ENCODE measurements at regions not wholly inside any gene's neighbourhood (a gene's known extent, or its start where the extent isn't known, plus 50 kb on each side); places are given as distances from the start of the nearest gene placed in this dataset.

DNA sequence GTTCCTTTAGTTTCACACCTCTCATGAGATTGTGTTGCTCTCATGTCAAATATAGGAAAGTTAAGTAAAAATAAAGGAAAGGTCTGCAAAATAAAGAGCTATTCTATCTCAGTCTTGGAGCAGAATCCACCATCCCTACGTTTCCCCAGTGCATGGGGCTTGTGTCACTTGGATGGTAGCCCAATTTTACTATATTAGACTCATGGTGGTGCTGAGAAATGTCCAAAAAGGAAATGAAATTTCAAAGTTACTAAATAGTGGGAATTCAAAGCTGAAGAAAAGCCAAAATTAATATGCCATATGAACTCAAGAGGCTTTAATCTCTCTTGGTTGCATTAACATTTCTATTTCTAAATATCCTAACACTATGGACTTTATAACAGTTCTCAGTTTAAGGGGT, 1283.3 kb upstream of the GJE1 start:
- WGBS: no CpG with 5 or more reads among the region's 1 CpG
- H4K8ac ChIP-seq (ENCODE audit: low read length): no peak overlapping the region
- no peaks in the 10 kb centered on the region for H3K36me3 ChIP-seq (ENCODE audit: control insufficient read depth in 1 of 2, insufficient read depth in 2 of 2, low read depth in 1 of 2, low read length in 2 of 2)
- no peak overlapping the region for H2BK120ac ChIP-seq (ENCODE audit: low read depth, low read length)
- H2BK15ac ChIP-seq (ENCODE audit: low read depth, poor library complexity, severe bottlenecking): no peak overlapping the region
- peak overlapping the region; percentile 6 for H3K9ac ChIP-seq (ENCODE audit: low read length)
- H3K9me3 ChIP-seq (ENCODE audit: control insufficient read depth, low read length): no peaks in the 10 kb centered on the region
- H2BK5ac ChIP-seq (ENCODE audit: low read depth, low read length, poor library complexity, severe bottlenecking): no peak overlapping the region
- DNase-seq: no peak
- peaks cover 2% of the 10 kb centered on the region for H3K4me1 ChIP-seq (ENCODE audit: control insufficient read depth, insufficient read depth, low read depth, low read length)
- H2BK12ac ChIP-seq (ENCODE audit: low read length in 2 of 2): peak overlapping the region in 1 of 2 experiments; percentile 66
- no peaks in the 10 kb centered on the region for H3K79me1 ChIP-seq (replicated peaks; ENCODE audit: low read length, poor library complexity, severe bottlenecking)
- no peak overlapping the region for H4K91ac ChIP-seq (ENCODE audit: low read length)
- H3K4me3 ChIP-seq (ENCODE audit: insufficient read depth in 1 of 2, low read depth in 1 of 2, low read length in 2 of 2): no peak overlapping the region
- no peak overlapping the region for H3K4ac ChIP-seq (ENCODE audit: low read depth in 1 of 2, low read length in 2 of 2)
- H3K18ac ChIP-seq (ENCODE audit: low read depth in 1 of 2, low read length in 2 of 2): no peak overlapping the region
- H2AK5ac ChIP-seq (ENCODE audit: low read length, severe bottlenecking): no peak overlapping the region
- no peak overlapping the region for H3K23ac ChIP-seq (ENCODE audit: low read length in 2 of 2)
- no peaks in the 10 kb centered on the region for H3K27me3 ChIP-seq (ENCODE audit: control insufficient read depth in 1 of 2, insufficient read depth in 1 of 2, low read length in 2 of 2)
- no peak overlapping the region for H3K14ac ChIP-seq (ENCODE audit: low read length in 2 of 2)
- H3K27ac ChIP-seq (ENCODE audit: low read length, poor library complexity, severe bottlenecking): no peak overlapping the region
- no peak overlapping the region for H2AFZ ChIP-seq (ENCODE audit: low read depth, low read length)
- H3K4me2 ChIP-seq (ENCODE audit: low read length, poor library complexity, severe bottlenecking): no peak overlapping the region

DNA sequence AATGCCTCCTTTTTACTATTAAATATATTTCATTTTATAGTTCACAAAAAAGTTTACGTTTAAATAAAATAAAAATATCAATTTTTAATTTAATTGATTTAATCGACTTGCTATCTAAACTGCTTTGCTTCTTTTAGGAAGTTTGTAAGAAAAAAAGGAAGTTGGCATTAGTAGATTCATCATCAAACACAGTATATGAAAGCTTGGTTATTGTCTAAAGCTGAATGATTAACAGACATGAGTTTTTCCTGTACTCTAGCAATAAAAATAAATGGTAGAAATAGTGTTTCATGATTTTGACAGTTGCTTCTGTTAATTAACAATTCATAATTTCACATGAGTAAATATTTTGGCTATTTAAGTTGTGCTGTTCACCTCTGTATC, 1285.5 kb upstream of the GJE1 start:
- Histone ChIP-seq H2BK15ac (ENCODE audit: low read depth, poor library complexity, severe bottlenecking) (no peak overlapping the region), H2AFZ (ENCODE audit: low read depth, low read length) (no peak overlapping the region), H3K4ac (ENCODE audit: low read depth in 1 of 2, low read length in 2 of 2) (no peak overlapping the region), H3K14ac (ENCODE audit: low read length in 2 of 2) (no peak overlapping the region), H3K9me3 (ENCODE audit: control insufficient read depth, low read length) (no peaks in the 10 kb centered on the region), H2BK5ac (ENCODE audit: low read depth, low read length, poor library complexity, severe bottlenecking) (no peak overlapping the region), H3K79me1 (replicated peaks; ENCODE audit: low read length, poor library complexity, severe bottlenecking) (no peaks in the 10 kb centered on the region), H3K23ac (ENCODE audit: low read length in 2 of 2) (no peak overlapping the region), H3K36me3 (ENCODE audit: control insufficient read depth in 1 of 2, insufficient read depth in 2 of 2, low read depth in 1 of 2, low read length in 2 of 2) (no peaks in the 10 kb centered on the region), H3K4me1 (ENCODE audit: control insufficient read depth, insufficient read depth, low read depth, low read length) (peaks cover 2% of the 10 kb centered on the region), H2BK120ac (ENCODE audit: low read depth, low read length) (no peak overlapping the region), H3K18ac (ENCODE audit: low read depth in 1 of 2, low read length in 2 of 2) (no peak overlapping the region), H3K27ac (ENCODE audit: low read length, poor library complexity, severe bottlenecking) (no peak overlapping the region), H3K4me2 (ENCODE audit: low read length, poor library complexity, severe bottlenecking) (no peak overlapping the region), H4K8ac (ENCODE audit: low read length) (no peak overlapping the region), H3K27me3 (ENCODE audit: control insufficient read depth in 1 of 2, insufficient read depth in 1 of 2, low read length in 2 of 2) (no peaks in the 10 kb centered on the region), H3K9ac (ENCODE audit: low read length) (peak overlapping the region; percentile 63), H2BK12ac (ENCODE audit: low read length in 2 of 2) (no peak overlapping the region), H2AK5ac (ENCODE audit: low read length, severe bottlenecking) (no peak overlapping the region), H3K4me3 (ENCODE audit: insufficient read depth in 1 of 2, low read depth in 1 of 2, low read length in 2 of 2) (no peak overlapping the region), H4K91ac (ENCODE audit: low read length) (no peak overlapping the region)
- no peak for DNase-seq
- WGBS: no CpG with 5 or more reads among the region's 2 CpGs

DNA sequence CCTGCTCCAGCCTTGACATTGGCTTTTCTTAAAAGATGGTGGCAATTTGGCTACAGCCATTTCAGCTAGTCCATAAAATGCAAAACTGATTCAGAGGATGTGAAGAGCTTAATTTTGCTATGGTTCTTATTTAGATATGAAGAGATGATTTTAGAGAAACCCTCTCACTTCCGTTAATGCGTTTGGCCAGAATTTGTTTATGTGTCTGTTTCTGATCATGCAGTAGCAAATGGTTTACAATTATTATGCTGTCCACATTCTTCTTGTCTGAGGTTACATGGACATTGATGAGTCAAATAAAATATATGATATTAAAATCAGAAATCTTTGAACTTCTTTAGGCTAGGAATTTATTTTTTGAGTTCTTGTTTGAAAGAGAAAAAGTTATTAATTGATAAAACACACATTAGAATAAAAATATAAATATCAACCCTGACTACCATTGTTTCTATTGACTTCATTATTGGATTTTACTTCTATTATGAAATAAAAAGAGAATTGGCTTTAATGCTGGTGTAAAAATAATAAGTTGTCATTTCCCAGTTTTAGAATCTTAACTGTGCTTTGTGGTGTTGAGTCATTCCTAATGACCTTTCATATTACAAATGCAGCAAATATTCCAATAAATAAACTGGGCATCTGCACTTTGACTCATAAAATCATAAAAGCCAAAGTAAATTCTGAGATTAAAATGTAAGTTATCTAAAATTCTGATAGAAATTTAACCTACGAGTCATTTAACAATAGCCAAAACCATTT, 1286.0 kb upstream of the GJE1 start:
- H3K9me3 ChIP-seq (ENCODE audit: control insufficient read depth, low read length): no peaks in the 10 kb centered on the region
- H4K91ac ChIP-seq (ENCODE audit: low read length): no peak overlapping the region
- H3K4me3 ChIP-seq (ENCODE audit: insufficient read depth in 1 of 2, low read depth in 1 of 2, low read length in 2 of 2): no peak overlapping the region
- H2BK120ac ChIP-seq (ENCODE audit: low read depth, low read length): no peak overlapping the region
- H2AFZ ChIP-seq (ENCODE audit: low read depth, low read length): no peak overlapping the region
- no peak overlapping the region for H3K4me2 ChIP-seq (ENCODE audit: low read length, poor library complexity, severe bottlenecking)
- H3K79me1 ChIP-seq (replicated peaks; ENCODE audit: low read length, poor library complexity, severe bottlenecking): no peaks in the 10 kb centered on the region
- H3K18ac ChIP-seq (ENCODE audit: low read depth in 1 of 2, low read length in 2 of 2): no peak overlapping the region
- H3K4me1 ChIP-seq (ENCODE audit: control insufficient read depth, insufficient read depth, low read depth, low read length): peaks cover 2% of the 10 kb centered on the region
- H3K9ac ChIP-seq (ENCODE audit: low read length): peak overlapping the region; percentile 63
- H3K27ac ChIP-seq (ENCODE audit: low read length, poor library complexity, severe bottlenecking): no peak overlapping the region
- peak overlapping the region in 1 of 2 experiments; percentile 29 for H2BK12ac ChIP-seq (ENCODE audit: low read length in 2 of 2)
- H4K8ac ChIP-seq (ENCODE audit: low read length): no peak overlapping the region
- no peaks in the 10 kb centered on the region for H3K36me3 ChIP-seq (ENCODE audit: control insufficient read depth in 1 of 2, insufficient read depth in 2 of 2, low read depth in 1 of 2, low read length in 2 of 2)
- peak overlapping the region; percentile 4 for H2BK5ac ChIP-seq (ENCODE audit: low read depth, low read length, poor library complexity, severe bottlenecking)
- H3K4ac ChIP-seq (ENCODE audit: low read depth in 1 of 2, low read length in 2 of 2): no peak overlapping the region
- H3K14ac ChIP-seq (ENCODE audit: low read length in 2 of 2): no peak overlapping the region
- no peak for DNase-seq
- WGBS: 45% methylated on average over 2 of the region's 3 CpGs
- no peak overlapping the region for H3K23ac ChIP-seq (ENCODE audit: low read length in 2 of 2)
- H2BK15ac ChIP-seq (ENCODE audit: low read depth, poor library complexity, severe bottlenecking): no peak overlapping the region
- no peaks in the 10 kb centered on the region for H3K27me3 ChIP-seq (ENCODE audit: control insufficient read depth in 1 of 2, insufficient read depth in 1 of 2, low read length in 2 of 2)
- no peak overlapping the region for H2AK5ac ChIP-seq (ENCODE audit: low read length, severe bottlenecking)

DNA sequence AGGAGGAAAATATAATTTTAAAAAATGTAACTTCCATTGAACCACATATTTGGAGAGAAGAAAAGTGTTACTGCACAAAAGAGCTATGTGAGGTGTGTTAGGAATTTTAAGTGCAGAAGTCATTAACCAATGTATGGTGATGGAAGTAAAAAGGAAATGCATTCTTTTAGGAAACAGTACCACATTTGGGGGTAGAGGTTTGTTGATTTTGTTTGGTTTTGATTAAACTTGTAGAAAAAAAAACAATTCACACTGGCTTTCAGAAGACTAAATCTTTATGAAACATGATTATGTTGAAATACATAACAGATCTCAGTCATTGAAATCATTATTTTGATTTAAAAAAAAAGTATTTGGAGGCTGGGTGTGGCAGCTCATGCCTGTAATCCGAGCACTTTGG, 1287.0 kb upstream of the GJE1 start:
- H4K91ac ChIP-seq (ENCODE audit: low read length): no peak overlapping the region
- H3K36me3 ChIP-seq (ENCODE audit: control insufficient read depth in 1 of 2, insufficient read depth in 2 of 2, low read depth in 1 of 2, low read length in 2 of 2): no peaks in the 10 kb centered on the region
- H3K27me3 ChIP-seq (ENCODE audit: control insufficient read depth in 1 of 2, insufficient read depth in 1 of 2, low read length in 2 of 2): no peaks in the 10 kb centered on the region
- H3K4me2 ChIP-seq (ENCODE audit: low read length, poor library complexity, severe bottlenecking): no peak overlapping the region
- H3K79me1 ChIP-seq (replicated peaks; ENCODE audit: low read length, poor library complexity, severe bottlenecking): no peaks in the 10 kb centered on the region
- no peak overlapping the region for H3K14ac ChIP-seq (ENCODE audit: low read length in 2 of 2)
- H4K8ac ChIP-seq (ENCODE audit: low read length): no peak overlapping the region
- 76% methylated on average over 1 of the region's 1 CpG for WGBS
- H2BK15ac ChIP-seq (ENCODE audit: low read depth, poor library complexity, severe bottlenecking): no peak overlapping the region
- no peak overlapping the region for H3K27ac ChIP-seq (ENCODE audit: low read length, poor library complexity, severe bottlenecking)
- H2BK12ac ChIP-seq (ENCODE audit: low read length in 2 of 2): peak overlapping the region in 1 of 2 experiments; percentile 73
- peaks cover 2% of the 10 kb centered on the region for H3K4me1 ChIP-seq (ENCODE audit: control insufficient read depth, insufficient read depth, low read depth, low read length)
- no peak overlapping the region for H2AK5ac ChIP-seq (ENCODE audit: low read length, severe bottlenecking)
- H3K23ac ChIP-seq (ENCODE audit: low read length in 2 of 2): no peak overlapping the region
- no peak overlapping the region for H3K9ac ChIP-seq (ENCODE audit: low read length)
- DNase-seq: no peak
- peak overlapping the region in 1 of 2 experiments; percentile 56 for H3K18ac ChIP-seq (ENCODE audit: low read depth in 1 of 2, low read length in 2 of 2)
- H2BK120ac ChIP-seq (ENCODE audit: low read depth, low read length): no peak overlapping the region
- H2BK5ac ChIP-seq (ENCODE audit: low read depth, low read length, poor library complexity, severe bottlenecking): no peak overlapping the region
- no peak overlapping the region for H2AFZ ChIP-seq (ENCODE audit: low read depth, low read length)
- H3K4me3 ChIP-seq (ENCODE audit: insufficient read depth in 1 of 2, low read depth in 1 of 2, low read length in 2 of 2): no peak overlapping the region
- H3K9me3 ChIP-seq (ENCODE audit: control insufficient read depth, low read length): no peaks in the 10 kb centered on the region
- H3K4ac ChIP-seq (ENCODE audit: low read depth in 1 of 2, low read length in 2 of 2): no peak overlapping the region
